HCT116 (cell line): ENCODE measurements at regions not wholly inside any gene's neighbourhood (a gene's known extent, or its start where the extent isn't known, plus 50 kb on each side); places are given as distances from the start of the nearest gene placed in this dataset.

ENCODE experiments used
- ATAC-seq: fragments of 200-7000 bp; cut with Tn5 transposase; 2 replicates; pipeline ENCODE4 v1.9.1; 2020; ENCODE audit warnings: mild to moderate bottlenecking, moderate library complexity
- BruUV-seq: library from RNA; stranded (reverse); fragments of 400-500 nt; replicated peaks from 2 replicates; lab custom pipeline; 2021; lab: Mats Ljungman, UMichigan
- CTCF ChIA-PET: fragments of 300-600 bp; sonication (Branson Sonifier 250); formaldehyde crosslinking; loops from one replicate; lab custom pipeline; 2021; ENCODE audit warnings: antibody characterized with exemption; lab: Charles Lee
- POLR2A ChIA-PET: fragments of 300-600, 350-600 bp; sonication (Branson Sonifier 250); formaldehyde crosslinking; loops from one replicate; lab custom pipeline; 2021; ENCODE audit warnings: antibody characterized with exemption; lab: Charles Lee
- RAD21 ChIA-PET, 2 experiments: fragments of 300-600 bp; sonication (Branson Sonifier 250); formaldehyde crosslinking; loops; one replicate each; lab custom pipeline; 2023; ENCODE audit warnings: low total read pairs in 2 of 2; ENCODE audit not compliant: uncharacterized antibody in 2 of 2, unreplicated experiment in 2 of 2, low non-redundant PET in 1 of 2; lab: Charles Lee
- DNase-seq: peaks from one replicate; pipeline ENCODE4 v3.0.0-alpha.2; 2010; ENCODE audit warnings: low read depth, low spot score
- H2AFZ ChIP-seq: fragments of 200-600 bp; shearing (Covaris generic), sonication (generic); 2 replicates; pipeline ENCODE4 v1.6.1; 2017; ENCODE audit warnings: low read depth, mixed run types, mixed read lengths, antibody characterized with exemption, low read length; ENCODE audit not compliant: poor library complexity, severe bottlenecking
- H3K27ac ChIP-seq: 2 replicates; pipeline ENCODE4 v1.5.1; 2012; ENCODE audit warnings: low read depth, low read length
- H3K27me3 ChIP-seq: fragments of 200-600 bp; sonication (generic); 2 replicates; pipeline ENCODE4 v1.6.1; 2016; ENCODE audit warnings: mixed run types, low read length, mixed read lengths; ENCODE audit not compliant: insufficient read depth
- H3K36me3 ChIP-seq, 2 experiments: fragments of 200-500 bp in 1 of 2; fragments of 200-600 bp in 1 of 2; sonication (Bioruptor generic) in 1 of 2; sonication (generic) in 1 of 2; 2 replicates each; pipeline versions ENCODE4 v1.5.1 to v1.6.1; 2014 to 2016; ENCODE audit warnings: low read length in 2 of 2, inconsistent platforms in 1 of 2, mixed read lengths in 1 of 2, mixed run types in 1 of 2; ENCODE audit not compliant: insufficient read depth in 2 of 2, control insufficient read depth in 1 of 2
- H3K4me1 ChIP-seq, 2 experiments: fragments of 200-600 bp in 1 of 2; sonication (generic) in 1 of 2; 2 replicates each; pipeline versions ENCODE4 v1.5.1 to v1.6.1; 2012 to 2017; ENCODE audit warnings: low read length in 2 of 2, inconsistent platforms in 1 of 2, mild to moderate bottlenecking in 1 of 2, mixed read lengths in 1 of 2, mixed run types in 1 of 2, moderate library complexity in 1 of 2; ENCODE audit not compliant: insufficient read depth in 2 of 2, control insufficient read depth in 1 of 2
- H3K4me2 ChIP-seq: fragments of 200-600 bp; sonication (generic); 2 replicates; pipeline ENCODE4 v1.6.1; 2017; ENCODE audit warnings: mixed run types, low read length, mixed read lengths
- H3K4me3 ChIP-seq, 2 experiments: fragments of 200-600 bp in 1 of 2; sonication (generic) in 1 of 2; replicated peaks in 1 of 2; 2 replicates each; pipeline ENCODE4 v1.5.1; 2011 to 2016; ENCODE audit warnings: low read length in 2 of 2, control low read depth in 1 of 2, low read depth in 1 of 2, mild to moderate bottlenecking in 1 of 2, mixed read lengths in 1 of 2, mixed run types in 1 of 2
- H3K79me2 ChIP-seq: fragments of 200-600 bp; sonication (generic); 2 replicates; pipeline ENCODE4 v1.6.1; 2017; ENCODE audit warnings: mild to moderate bottlenecking, mixed run types, low read length, moderate library complexity, mixed read lengths; ENCODE audit not compliant: insufficient read depth
- H3K9ac ChIP-seq: fragments of 200-600 bp; sonication (generic); 2 replicates; pipeline ENCODE4 v1.6.1; 2016; ENCODE audit warnings: low read length, mixed read lengths
- H3K9me2 ChIP-seq: fragments of 200-600 bp; sonication (generic), shearing (Covaris generic); 2 replicates; pipeline ENCODE4 v1.6.1; 2017; ENCODE audit warnings: mixed run types, mild to moderate bottlenecking, moderate library complexity; ENCODE audit not compliant: insufficient read depth
- H3K9me3 ChIP-seq, 2 experiments: fragments of 200-500 bp in 1 of 2; fragments of 200-600 bp in 1 of 2; sonication (Bioruptor generic) in 1 of 2; sonication (generic) in 1 of 2; 2 replicates each; pipeline ENCODE4 v1.6.1; 2014 to 2017; ENCODE audit warnings: low read length in 2 of 2, mixed read lengths in 2 of 2, inconsistent platforms in 1 of 2, low read depth in 1 of 2, mild to moderate bottlenecking in 1 of 2, mixed run types in 1 of 2, moderate library complexity in 1 of 2; ENCODE audit not compliant: control insufficient read depth in 1 of 2, insufficient read depth in 1 of 2
- H4K20me1 ChIP-seq: fragments of 200-600 bp; sonication (generic), shearing (Covaris generic); 2 replicates; pipeline ENCODE4 v1.6.1; 2017; ENCODE audit warnings: mixed run types, mild to moderate bottlenecking, moderate library complexity; ENCODE audit not compliant: insufficient read depth
- CBX3 ChIP-seq: IDR thresholded peaks from 2 replicates; pipeline ENCODE4 v1.6.1; 2012; ENCODE audit warnings: low read depth
- CEBPB ChIP-seq: IDR thresholded peaks from 2 replicates; pipeline ENCODE4 v1.6.1; 2012; ENCODE audit warnings: low read depth
- ELF1 ChIP-seq: IDR thresholded peaks from 2 replicates; pipeline ENCODE4 v1.6.1; 2012; ENCODE audit warnings: low read depth, borderline replicate concordance
- EZH2phosphoT487 ChIP-seq: fragments of 200-600 bp; IDR thresholded peaks from 2 replicates; pipeline ENCODE4 v1.6.1; 2018; ENCODE audit warnings: antibody characterized with exemption, borderline replicate concordance
- FOSL1 ChIP-seq: IDR thresholded peaks from 2 replicates; pipeline ENCODE4 v1.6.1; 2012; ENCODE audit warnings: low read depth
- JUND ChIP-seq: IDR thresholded peaks from 2 replicates; pipeline ENCODE4 v1.6.1; 2012
- POLR2A ChIP-seq: IDR thresholded peaks from 2 replicates; pipeline ENCODE4 v1.7.0; 2011; ENCODE audit warnings: borderline replicate concordance; ENCODE audit not compliant: insufficient read depth, insufficient read length; ENCODE audit errors: extremely low read depth
- POLR2AphosphoS5 ChIP-seq: IDR thresholded peaks from 2 replicates; pipeline ENCODE4 v1.6.1; 2011; ENCODE audit warnings: mild to moderate bottlenecking, low read depth, low read length, moderate library complexity
- RAD21 ChIP-seq: IDR thresholded peaks from 2 replicates; pipeline ENCODE4 v1.6.1; 2012; ENCODE audit warnings: low read depth, mild to moderate bottlenecking
- SIN3A ChIP-seq: IDR thresholded peaks from 2 replicates; pipeline ENCODE4 v1.6.1; 2012; ENCODE audit warnings: low read depth
- SP1 ChIP-seq: IDR thresholded peaks from 2 replicates; pipeline ENCODE4 v1.6.1; 2012; ENCODE audit warnings: low read depth
- SRF ChIP-seq: IDR thresholded peaks from 2 replicates; pipeline ENCODE4 v1.6.1; 2012; ENCODE audit warnings: low read depth
- YY1 ChIP-seq: IDR thresholded peaks from 2 replicates; pipeline ENCODE4 v1.6.1; 2011; ENCODE audit warnings: low read length, low read depth, moderate library complexity, mild to moderate bottlenecking; ENCODE audit not compliant: insufficient replicate concordance; ENCODE audit errors: extremely low read depth
- ZFX ChIP-seq: fragments of 450-650 bp; IDR thresholded peaks from 2 replicates; pipeline ENCODE4 v1.6.1; 2017
- intact Hi-C: fragments of 100-400 bp; cut with micrococcal nuclease; formaldehyde crosslinking; loops from 2 replicates; pipeline ENCODE4 v1.10.0; 2022
- TF ChIP-seq, protein P1 (sequence below), 3 experiments: fragments of 200-600 bp in 1 of 3; sonication (generic) in 1 of 3; IDR thresholded peaks in 2 of 3; conservative IDR thresholded peaks in 1 of 3; 2 replicates each; pipeline ENCODE4 v1.5.1; 2012 to 2017; ENCODE audit warnings: low read depth in 2 of 3, low read length in 2 of 3, antibody characterized with exemption in 1 of 3, borderline replicate concordance in 1 of 3, control low read depth in 1 of 3, mild to moderate bottlenecking in 1 of 3, mixed read lengths in 1 of 3, mixed run types in 1 of 3, moderate library complexity in 1 of 3; ENCODE audit not compliant: insufficient read depth in 1 of 3
- TF ChIP-seq, protein P2 (sequence below): IDR thresholded peaks from 2 replicates; pipeline ENCODE4 v1.6.1; 2012
- TF ChIP-seq, protein P3 (sequence below): IDR thresholded peaks from 2 replicates; pipeline ENCODE4 v1.6.1; 2012

DNA sequence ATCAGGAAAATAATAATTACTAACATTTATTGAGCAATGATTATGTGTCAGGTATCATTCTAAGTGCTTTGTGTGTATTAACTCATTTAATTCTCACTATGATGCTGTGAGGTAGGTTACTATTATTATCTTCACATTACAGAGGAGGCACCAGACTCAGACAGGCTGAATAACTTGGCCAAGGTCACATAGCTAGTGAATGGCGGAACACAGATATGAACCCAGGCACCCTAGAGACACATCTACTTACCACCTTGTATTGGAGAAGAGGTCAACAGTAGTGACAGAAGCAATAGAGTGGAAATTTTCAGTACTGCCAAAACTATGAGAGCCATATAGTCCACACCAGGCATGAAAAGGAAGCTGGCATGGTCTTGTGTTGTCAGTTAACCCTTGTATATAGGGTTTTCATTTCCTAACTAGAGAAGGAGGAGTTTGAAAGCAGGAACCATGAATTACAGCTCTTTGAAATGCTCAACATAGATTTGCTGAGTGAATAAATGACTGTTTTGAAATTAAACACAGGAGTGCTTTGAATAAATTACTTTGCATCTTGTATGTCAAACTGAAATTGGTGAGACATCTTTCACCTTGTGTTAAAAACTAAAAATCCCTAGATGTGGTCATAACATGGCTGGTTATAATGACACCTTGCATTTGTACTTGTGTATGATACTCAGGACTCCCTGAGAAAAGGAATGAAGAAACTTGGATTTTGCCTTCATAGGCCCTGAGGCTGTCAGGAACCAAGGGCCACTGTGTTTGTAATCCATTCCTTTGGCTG lies 71.8 kb downstream of the RTL9 start:
- Histone ChIP-seq H4K20me1 (no peaks in the 10 kb centered on the region), H3K27ac (no peak overlapping the region), H3K9ac (no peak overlapping the region)
- no peak for DNase-seq
- POLR2A ChIA-PET: no interaction called here
- TF ChIP-seq RAD21: no peak
- no peak for TF ChIP-seq ZFX
- no peak for TF ChIP-seq POLR2A
- TF ChIP-seq ELF1: no peak
- no peak for TF ChIP-seq POLR2AphosphoS5
- TF ChIP-seq SIN3A: no peak
- TF ChIP-seq FOSL1: no peak
- no peak for TF ChIP-seq SP1
- no peak for TF ChIP-seq EZH2phosphoT487
- TF ChIP-seq, all 23 proteins: peak for 0
- no peaks in the 10 kb centered on the region for H3K79me2 ChIP-seq
- H3K9me3 ChIP-seq: no peaks in the 10 kb centered on the region
- ATAC-seq: no peak
- H3K36me3 ChIP-seq: no peaks in the 10 kb centered on the region
- no peak overlapping the region for H3K4me2 ChIP-seq
- ChIA-PET CTCF (no interaction called here), RAD21 (no interaction called here)
- no TSS peak for BruUV-seq
- H3K9me2 ChIP-seq: no peaks in the 10 kb centered on the region
- no peaks in the 10 kb centered on the region for H3K4me1 ChIP-seq
- H3K27me3 ChIP-seq: peaks cover 5% of the 10 kb centered on the region; the same call in 1 of the 2 replicates
- H3K4me3 ChIP-seq: no peak overlapping the region
- no peak overlapping the region for H2AFZ ChIP-seq
- intact Hi-C loops: no loop called here

DNA sequence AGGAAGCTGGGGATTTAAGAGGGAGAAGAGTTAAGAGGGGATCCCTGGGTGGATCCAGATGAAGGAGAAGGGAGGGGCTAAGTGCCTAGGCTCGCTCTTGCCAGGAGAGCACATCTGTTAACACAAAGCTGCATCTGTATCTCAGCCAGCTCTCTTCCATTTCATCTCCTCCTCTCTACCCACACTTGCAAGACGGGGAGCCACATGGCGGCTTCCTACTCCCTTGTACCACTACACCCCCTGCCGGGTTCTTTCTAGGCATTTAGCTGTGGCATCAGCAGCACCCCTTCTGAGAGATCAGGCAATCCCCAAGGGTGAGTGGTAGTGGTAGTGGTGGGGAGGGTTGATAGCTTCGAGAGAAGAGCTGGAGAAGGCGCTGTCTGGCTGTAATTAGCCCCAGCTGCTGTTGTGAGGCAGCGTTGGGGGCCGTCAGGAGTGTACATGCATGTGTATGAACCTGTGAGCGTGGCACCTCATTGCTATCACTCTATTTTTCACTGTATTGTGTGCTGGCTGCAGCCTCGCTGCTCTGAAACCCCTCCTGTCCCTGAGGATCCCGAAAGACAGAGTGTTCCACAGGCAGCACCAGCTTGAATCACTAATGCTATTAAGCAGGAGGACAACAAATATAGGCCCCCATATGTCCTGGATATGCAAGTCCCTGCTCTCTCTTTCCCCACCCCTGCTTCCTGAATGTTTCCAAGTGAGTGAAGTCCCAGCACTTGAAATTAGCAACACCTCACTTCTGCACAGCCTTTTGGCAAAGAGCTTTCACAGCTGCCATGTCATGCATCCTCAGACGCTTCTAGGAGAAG lies 73.7 kb downstream of the RTL9 start:
- no TSS peak for BruUV-seq
- no peaks in the 10 kb centered on the region for H4K20me1 ChIP-seq
- ChIA-PET CTCF (no interaction called here), RAD21 (no interaction called here), POLR2A (no interaction called here)
- H3K36me3 ChIP-seq: no peaks in the 10 kb centered on the region
- no peaks in the 10 kb centered on the region for H3K79me2 ChIP-seq
- peaks cover 8% of the 10 kb centered on the region; the same call in 1 of the 2 replicates for H3K27me3 ChIP-seq
- H2AFZ ChIP-seq: no peak overlapping the region
- intact Hi-C loops: no loop called here
- H3K4me2 ChIP-seq: no peak overlapping the region
- H3K9me3 ChIP-seq: no peaks in the 10 kb centered on the region
- DNase-seq (no peak), ATAC-seq (no peak)
- H3K9me2 ChIP-seq: no peaks in the 10 kb centered on the region
- no peak overlapping the region for H3K9ac ChIP-seq
- no peak overlapping the region for H3K27ac ChIP-seq
- H3K4me3 ChIP-seq: no peak overlapping the region
- H3K4me1 ChIP-seq: no peaks in the 10 kb centered on the region
- TF ChIP-seq SRF (no peak), CBX3 (no peak), YY1 (no peak), SP1 (no peak), JUND (no peak), EZH2phosphoT487 (no peak), CEBPB (no peak)
- TF ChIP-seq, protein P1, sequence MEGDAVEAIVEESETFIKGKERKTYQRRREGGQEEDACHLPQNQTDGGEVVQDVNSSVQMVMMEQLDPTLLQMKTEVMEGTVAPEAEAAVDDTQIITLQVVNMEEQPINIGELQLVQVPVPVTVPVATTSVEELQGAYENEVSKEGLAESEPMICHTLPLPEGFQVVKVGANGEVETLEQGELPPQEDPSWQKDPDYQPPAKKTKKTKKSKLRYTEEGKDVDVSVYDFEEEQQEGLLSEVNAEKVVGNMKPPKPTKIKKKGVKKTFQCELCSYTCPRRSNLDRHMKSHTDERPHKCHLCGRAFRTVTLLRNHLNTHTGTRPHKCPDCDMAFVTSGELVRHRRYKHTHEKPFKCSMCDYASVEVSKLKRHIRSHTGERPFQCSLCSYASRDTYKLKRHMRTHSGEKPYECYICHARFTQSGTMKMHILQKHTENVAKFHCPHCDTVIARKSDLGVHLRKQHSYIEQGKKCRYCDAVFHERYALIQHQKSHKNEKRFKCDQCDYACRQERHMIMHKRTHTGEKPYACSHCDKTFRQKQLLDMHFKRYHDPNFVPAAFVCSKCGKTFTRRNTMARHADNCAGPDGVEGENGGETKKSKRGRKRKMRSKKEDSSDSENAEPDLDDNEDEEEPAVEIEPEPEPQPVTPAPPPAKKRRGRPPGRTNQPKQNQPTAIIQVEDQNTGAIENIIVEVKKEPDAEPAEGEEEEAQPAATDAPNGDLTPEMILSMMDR (IDR thresholded peaks at IDR 0.05 in 2 of 3, conservative IDR thresholded peaks at IDR 0.05 in 1 of 3; ENCODE audit: borderline replicate concordance in 1 of 3, insufficient read depth in 1 of 3, low read depth in 2 of 3, low read length in 2 of 3): no peak
- TF ChIP-seq, protein P2, sequence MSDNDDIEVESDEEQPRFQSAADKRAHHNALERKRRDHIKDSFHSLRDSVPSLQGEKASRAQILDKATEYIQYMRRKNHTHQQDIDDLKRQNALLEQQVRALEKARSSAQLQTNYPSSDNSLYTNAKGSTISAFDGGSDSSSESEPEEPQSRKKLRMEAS: no peak
- TF ChIP-seq, protein P3, sequence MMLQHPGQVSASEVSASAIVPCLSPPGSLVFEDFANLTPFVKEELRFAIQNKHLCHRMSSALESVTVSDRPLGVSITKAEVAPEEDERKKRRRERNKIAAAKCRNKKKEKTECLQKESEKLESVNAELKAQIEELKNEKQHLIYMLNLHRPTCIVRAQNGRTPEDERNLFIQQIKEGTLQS: no peak
